ENCODE measurements at regions not wholly inside any gene's neighbourhood (a gene's known extent, or its start where the extent isn't known, plus 50 kb on each side); places are given as distances from the start of the nearest gene placed in this dataset.

- no peak for TF ChIP-seq EZH2 (IDR thresholded peaks at IDR 0.05; ENCODE audit: borderline replicate concordance)
- no peak for TF ChIP-seq CTCF (IDR thresholded peaks at IDR 0.05; ENCODE audit: poor library complexity)
Observed at GRCh38 chr6:1063671-1064355, 248.1 kb upstream of the FOXQ1 start.

Data from hepatocyte (in vitro differentiated cells).